ENCODE measurements at regions not wholly inside any gene's neighbourhood (a gene's known extent, or its start where the extent isn't known, plus 50 kb on each side); places are given as distances from the start of the nearest gene placed in this dataset.

- H2BK12ac ChIP-seq (ENCODE audit: insufficient read length, low read depth, low read length), result no peak overlapping the region
- H4K91ac ChIP-seq (ENCODE audit: insufficient read length, low read depth, low read length), result no peak overlapping the region
- TF ChIP-seq CTCF (conservative IDR thresholded peaks at IDR 0.05), result no peak
- no peak overlapping the region for H2BK120ac ChIP-seq (ENCODE audit: low read depth, low read length, poor library complexity, severe bottlenecking)
- Mint-ChIP-seq H3K27ac (no peak overlapping the region), H3K4me3 (no peak overlapping the region), H3K36me3 (ENCODE audit: insufficient read depth in 1 of 3, low read depth in 3 of 3) (no peaks in the 10 kb centered on the region; a peak in 1 of 7 replicates), H3K9me3 (no peaks in the 10 kb centered on the region), H3K4me1 (peaks cover 12 to 22% of the 10 kb centered on the region in 2 experiments), H3K27me3 (ENCODE audit: low read depth) (no peaks in the 10 kb centered on the region; the same call in 1 of the 2 replicates)
- H3K4me1 ChIP-seq (ENCODE audit: insufficient read depth, low read length), result peaks cover 8% of the 10 kb centered on the region; the same call in 1 of the 2 replicates
- no peak overlapping the region for H2BK15ac ChIP-seq (ENCODE audit: low read depth, low read length)
- no peak overlapping the region for H3K18ac ChIP-seq (ENCODE audit: insufficient read length, low read depth, low read length)
- no peak for DNase-seq
- H3K4ac ChIP-seq (ENCODE audit: low read depth, low read length), result no peak overlapping the region
- H3K23ac ChIP-seq (ENCODE audit: insufficient read length, low read depth, low read length), result no peak overlapping the region
- no peak overlapping the region for H4K5ac ChIP-seq (ENCODE audit: insufficient read length, low read depth, low read length)
- H3K56ac ChIP-seq (ENCODE audit: insufficient read length, low read depth, low read length), result no peak overlapping the region
- no peak overlapping the region for H2AK5ac ChIP-seq (ENCODE audit: insufficient read length, low read length)
- no peak overlapping the region for H3K4me2 ChIP-seq (ENCODE audit: insufficient read depth, insufficient read length, low read length)
- H2BK5ac ChIP-seq (ENCODE audit: insufficient read length, low read length), result no peak overlapping the region
- no peak overlapping the region for H2BK20ac ChIP-seq (ENCODE audit: low read depth, low read length, poor library complexity, severe bottlenecking)
- H4K20me1 ChIP-seq (ENCODE audit: control insufficient read depth, insufficient read depth, insufficient read length), result no peaks in the 10 kb centered on the region
- H3K14ac ChIP-seq (ENCODE audit: insufficient read depth, low read length), result no peak overlapping the region
- no peak overlapping the region for H4K8ac ChIP-seq (replicated peaks; ENCODE audit: insufficient read length, low read depth, low read length)
- H2AFZ ChIP-seq (ENCODE audit: low read length), result no peak overlapping the region
- H3K9me3 ChIP-seq (ENCODE audit: control insufficient read depth, low read depth, low read length), result no peaks in the 10 kb centered on the region
- no peaks in the 10 kb centered on the region for H3K27me3 ChIP-seq (ENCODE audit: insufficient read depth, low read length)
- no peak overlapping the region for H3T11ph ChIP-seq (ENCODE audit: low read length)
- no peaks in the 10 kb centered on the region for H3K23me2 ChIP-seq (ENCODE audit: insufficient read length, low read depth, low read length, poor library complexity, severe bottlenecking)
- H3K9ac ChIP-seq (ENCODE audit: extremely low read depth, insufficient read length, low read length), result no peak overlapping the region
- no peak overlapping the region for H3K27ac ChIP-seq (ENCODE audit: insufficient read length, low read depth, low read length)
- H3K79me1 ChIP-seq (ENCODE audit: insufficient read depth, low read depth, low read length, poor library complexity, severe bottlenecking), result no peaks in the 10 kb centered on the region
- WGBS (ENCODE audit: extremely low coverage, insufficient read length, low lambda C conversion rate), result no CpG with 5 or more reads among the region's 4 CpGs
- H3K79me2 ChIP-seq (ENCODE audit: insufficient read depth, low read length), result no peaks in the 10 kb centered on the region
Measured at GRCh38 chr5:148932355-148932935, 106.0 kb downstream of the ADRB2 start.
